Keratinocyte (primary cell): ENCODE measurements at regions not wholly inside any gene's neighbourhood (a gene's known extent, or its start where the extent isn't known, plus 50 kb on each side); places are given as distances from the start of the nearest gene placed in this dataset.

Experiments
- EZH2 ChIP-seq: IDR thresholded peaks from one replicate; pipeline ENCODE4 v1.6.1; 2012; ENCODE audit warnings: inconsistent platforms, mild to moderate bottlenecking, low read length, moderate library complexity
- TF ChIP-seq, protein P1 (sequence below), 3 experiments: IDR thresholded peaks in 1 of 3; conservative IDR thresholded peaks in 1 of 3; optimal IDR thresholded peaks in 1 of 3; 2 replicates in 2 of 3; 3 replicates in 1 of 3; pipeline versions ENCODE3 to v1.5.1; 2011; ENCODE audit warnings: low read length in 3 of 3, mild to moderate bottlenecking in 3 of 3, moderate library complexity in 2 of 3, control low read depth in 1 of 3, inconsistent platforms in 1 of 3; ENCODE audit not compliant: insufficient read depth in 2 of 3; ENCODE audit errors: extremely low read depth in 1 of 3

DNA sequence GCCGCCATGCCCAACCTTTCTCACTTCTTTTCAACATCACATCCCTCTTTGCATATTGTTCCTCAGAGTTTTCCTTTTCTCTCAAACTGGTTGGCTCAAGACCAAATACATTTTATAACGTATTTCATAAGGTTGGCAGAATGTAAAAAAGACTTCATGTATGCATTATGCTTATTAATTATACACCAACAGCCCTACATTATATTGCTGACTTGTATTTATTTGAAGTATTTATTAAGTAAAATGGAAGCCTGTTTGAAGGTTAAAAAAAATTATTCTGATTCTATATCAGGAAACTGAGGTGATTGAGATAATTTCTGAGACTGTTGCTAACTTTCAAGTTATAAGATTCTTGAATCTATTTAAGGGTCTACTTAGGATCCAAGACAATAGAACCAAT is 208.0 kb upstream of the KCNH7 start:
- TF ChIP-seq, protein P1, sequence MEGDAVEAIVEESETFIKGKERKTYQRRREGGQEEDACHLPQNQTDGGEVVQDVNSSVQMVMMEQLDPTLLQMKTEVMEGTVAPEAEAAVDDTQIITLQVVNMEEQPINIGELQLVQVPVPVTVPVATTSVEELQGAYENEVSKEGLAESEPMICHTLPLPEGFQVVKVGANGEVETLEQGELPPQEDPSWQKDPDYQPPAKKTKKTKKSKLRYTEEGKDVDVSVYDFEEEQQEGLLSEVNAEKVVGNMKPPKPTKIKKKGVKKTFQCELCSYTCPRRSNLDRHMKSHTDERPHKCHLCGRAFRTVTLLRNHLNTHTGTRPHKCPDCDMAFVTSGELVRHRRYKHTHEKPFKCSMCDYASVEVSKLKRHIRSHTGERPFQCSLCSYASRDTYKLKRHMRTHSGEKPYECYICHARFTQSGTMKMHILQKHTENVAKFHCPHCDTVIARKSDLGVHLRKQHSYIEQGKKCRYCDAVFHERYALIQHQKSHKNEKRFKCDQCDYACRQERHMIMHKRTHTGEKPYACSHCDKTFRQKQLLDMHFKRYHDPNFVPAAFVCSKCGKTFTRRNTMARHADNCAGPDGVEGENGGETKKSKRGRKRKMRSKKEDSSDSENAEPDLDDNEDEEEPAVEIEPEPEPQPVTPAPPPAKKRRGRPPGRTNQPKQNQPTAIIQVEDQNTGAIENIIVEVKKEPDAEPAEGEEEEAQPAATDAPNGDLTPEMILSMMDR (optimal IDR thresholded peaks at IDR 0.05 in 1 of 3, IDR thresholded peaks at IDR 0.05 in 1 of 3, conservative IDR thresholded peaks at IDR 0.05 in 1 of 3; ENCODE audit: extremely low read depth in 1 of 3, insufficient read depth in 2 of 3, low read length in 3 of 3): no peak
- TF ChIP-seq EZH2: no peak
